ENCODE measurements at regions not wholly inside any gene's neighbourhood (a gene's known extent, or its start where the extent isn't known, plus 50 kb on each side); places are given as distances from the start of the nearest gene placed in this dataset.

- no peak for DNase-seq (ENCODE audit: low read depth)
Measured at GRCh38 chr21:43348170-43348766, 78.7 kb downstream of the SIK1 start.

DNA sequence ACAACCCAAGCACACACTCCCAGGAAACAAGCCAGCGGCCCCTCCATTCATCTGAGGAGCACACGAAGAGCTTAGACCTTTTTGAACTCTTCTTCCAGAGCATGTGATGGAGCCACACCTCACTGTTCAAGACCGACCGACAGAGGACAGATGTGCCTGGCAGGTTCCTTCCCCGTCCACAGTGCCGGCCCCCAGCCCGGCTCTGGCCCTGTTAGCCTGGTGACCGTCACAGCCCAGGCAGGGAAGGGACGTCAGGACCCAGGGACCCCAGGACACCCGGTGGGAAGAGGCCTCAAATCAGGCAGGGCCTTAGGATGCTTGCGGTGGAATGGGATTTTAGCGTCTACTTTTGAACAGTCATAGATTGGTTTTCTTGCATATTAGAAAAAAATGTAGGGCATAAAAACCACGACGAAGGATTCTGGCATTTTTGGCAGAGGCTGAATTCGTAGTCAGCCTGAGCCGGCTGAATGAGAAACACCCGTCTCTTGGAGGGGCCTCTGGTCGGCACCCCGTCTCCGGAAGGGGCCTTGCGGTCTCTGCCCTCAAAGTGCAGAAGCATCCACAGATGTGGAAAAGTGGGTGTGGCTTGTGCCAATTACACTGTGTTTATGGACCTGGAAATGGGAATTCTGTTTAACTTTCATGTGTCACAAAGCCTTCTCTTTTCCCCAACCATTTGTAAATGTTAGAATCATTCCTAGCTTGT is 79.3 kb downstream of the SIK1 start:
- DNase-seq (ENCODE audit: low read depth), result no peak

DNA sequence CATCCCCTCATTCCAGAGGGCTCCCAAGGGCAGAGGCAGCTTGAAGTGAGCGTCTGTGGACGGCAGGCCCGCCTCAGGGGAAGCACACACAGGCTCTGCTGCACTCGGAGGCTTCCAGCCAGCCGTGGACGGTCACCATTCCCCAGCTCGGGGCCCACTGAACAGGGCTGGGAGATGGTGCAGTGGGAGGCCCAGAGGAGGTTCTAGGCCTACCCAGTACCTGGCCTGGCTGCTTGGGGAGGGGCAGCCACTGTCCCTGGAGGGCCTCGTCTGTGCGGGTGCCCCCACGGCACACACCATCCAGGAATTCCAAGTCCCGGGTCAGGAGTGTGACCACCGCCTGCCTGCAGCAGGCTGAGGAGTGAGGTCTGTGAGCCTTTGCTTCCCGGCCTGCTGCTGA is 80.4 kb downstream of the SIK1 start:
- DNase-seq (ENCODE audit: low read depth), result no peak

GRCh38 chr21:43345746-43346409 is 81.1 kb downstream of the SIK1 start:
- DNase-seq (ENCODE audit: low read depth), result peak; percentile 89

- DNase-seq (ENCODE audit: low read depth), result no peak
Measured at GRCh38 chr21:43345046-43345745, 81.7 kb downstream of the SIK1 start.

DNA sequence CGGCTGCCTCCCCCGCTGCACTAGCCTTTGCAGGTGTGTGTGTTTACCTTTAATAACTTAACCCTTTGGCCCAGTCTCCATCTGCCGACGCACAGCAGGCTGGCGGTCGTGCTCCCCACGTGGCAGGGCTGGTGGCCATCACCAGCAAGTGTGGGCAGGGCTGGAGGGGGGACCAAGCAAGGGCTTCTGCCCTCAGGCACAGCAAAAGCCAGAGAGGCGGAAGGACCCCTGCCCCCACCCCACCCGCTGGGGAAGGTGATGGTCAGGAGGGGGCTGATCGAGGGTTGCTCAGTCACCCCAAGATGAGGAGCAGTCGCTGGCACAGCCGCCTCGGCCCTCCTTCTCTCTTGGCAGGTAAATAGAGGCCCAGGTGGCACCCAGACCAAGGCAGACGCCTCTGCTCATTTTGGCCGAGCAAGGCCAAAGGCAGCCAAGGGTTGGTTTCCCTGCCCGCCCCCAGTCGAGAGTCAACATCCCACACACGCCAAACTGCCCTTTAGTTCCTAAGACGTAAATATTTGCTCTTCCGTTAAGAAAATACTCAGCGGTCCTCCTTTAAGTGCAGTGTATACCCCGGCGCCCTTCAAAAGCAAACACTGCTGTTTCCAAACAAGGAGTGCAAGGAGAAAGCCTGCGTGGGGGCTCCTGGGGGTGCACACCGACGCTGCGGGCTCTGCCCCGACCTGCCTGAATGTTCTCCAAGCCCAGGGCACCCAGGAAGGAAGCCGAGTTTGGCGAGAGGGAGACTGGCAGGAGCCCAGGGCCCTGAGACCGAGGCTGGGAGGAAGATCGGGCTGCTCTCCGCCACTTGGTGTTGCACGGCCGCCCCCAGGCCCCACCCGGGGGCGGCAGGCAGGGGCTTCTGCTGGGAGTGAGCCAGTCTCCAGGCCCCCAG is 82.7 kb downstream of the SIK1 start:
- DNase-seq (ENCODE audit: low read depth), result no peak

DNA sequence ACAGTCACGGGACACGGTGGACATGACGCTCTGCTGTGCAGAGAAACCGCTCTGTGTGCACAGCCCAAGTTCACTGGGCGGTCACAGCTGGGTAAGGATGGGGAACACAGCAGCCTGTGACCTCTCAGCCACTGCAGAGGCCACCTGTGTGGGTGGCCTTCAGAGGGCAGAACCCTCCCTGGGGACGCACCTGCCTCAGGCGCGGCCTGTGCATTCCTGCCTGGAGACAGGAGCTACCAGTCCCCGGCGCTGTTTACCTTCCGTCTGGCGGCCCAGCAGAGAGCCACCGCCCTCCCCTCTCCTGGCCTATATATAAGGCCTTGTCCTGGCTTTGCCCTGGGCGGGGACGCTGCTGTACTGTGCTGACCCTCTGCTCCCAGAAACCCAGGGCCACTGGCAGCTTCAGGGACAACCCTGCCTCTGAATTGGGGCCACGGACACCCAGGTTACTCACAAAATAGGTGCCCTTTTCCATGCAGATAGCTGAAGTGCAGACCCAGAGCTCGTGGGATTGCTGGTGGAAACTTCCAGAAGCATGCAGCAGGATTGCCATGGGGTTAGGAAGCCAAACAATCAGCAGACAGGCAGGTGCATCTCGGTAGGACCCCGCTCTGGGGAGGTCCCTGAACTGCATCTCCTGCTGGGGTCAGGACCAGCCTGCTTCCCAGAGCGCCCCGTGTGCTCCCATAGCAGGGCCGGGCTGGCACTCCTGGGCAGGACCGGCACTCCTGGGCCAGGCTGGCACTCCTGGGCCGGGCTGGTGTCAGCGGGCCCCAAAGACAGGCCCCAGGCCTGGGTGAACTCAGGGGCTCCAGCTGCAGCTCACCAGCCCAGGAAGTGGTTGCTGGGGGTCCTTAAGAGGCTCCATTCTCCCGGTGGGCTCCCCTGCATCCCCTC is 83.6 kb downstream of the SIK1 start:
- DNase-seq (ENCODE audit: low read depth), result no peak

DNA sequence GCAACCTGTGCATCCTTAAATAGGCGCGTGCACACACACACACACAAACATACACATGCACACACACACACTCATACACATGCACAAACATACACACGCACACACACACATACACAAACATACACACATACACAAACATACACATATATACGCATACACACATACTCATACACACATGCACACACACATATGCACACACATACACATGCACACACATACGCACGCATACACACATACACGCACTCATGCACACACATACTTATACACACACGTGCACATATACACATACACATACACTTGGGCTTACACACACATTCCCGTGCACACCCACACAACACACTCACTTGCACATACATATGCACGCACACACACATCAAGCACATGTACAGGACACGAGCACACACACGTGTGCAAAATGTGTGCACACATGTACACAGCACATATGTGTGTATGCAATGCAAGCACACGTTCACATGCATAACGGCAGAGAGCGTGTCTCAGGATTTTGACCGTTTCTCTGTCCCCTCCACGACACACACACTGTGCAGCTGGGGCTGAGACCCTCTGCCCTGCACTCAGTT is 84.5 kb downstream of the SIK1 start:
- DNase-seq (ENCODE audit: low read depth), result no peak

- peak; percentile 55 for DNase-seq (ENCODE audit: low read depth)
Measured at GRCh38 chr21:43341378-43342161, 85.4 kb downstream of the SIK1 start.

- peak; percentile 94 for DNase-seq (ENCODE audit: low read depth)
Measured at GRCh38 chr21:43340491-43341377, 86.2 kb downstream of the SIK1 start.

DNA sequence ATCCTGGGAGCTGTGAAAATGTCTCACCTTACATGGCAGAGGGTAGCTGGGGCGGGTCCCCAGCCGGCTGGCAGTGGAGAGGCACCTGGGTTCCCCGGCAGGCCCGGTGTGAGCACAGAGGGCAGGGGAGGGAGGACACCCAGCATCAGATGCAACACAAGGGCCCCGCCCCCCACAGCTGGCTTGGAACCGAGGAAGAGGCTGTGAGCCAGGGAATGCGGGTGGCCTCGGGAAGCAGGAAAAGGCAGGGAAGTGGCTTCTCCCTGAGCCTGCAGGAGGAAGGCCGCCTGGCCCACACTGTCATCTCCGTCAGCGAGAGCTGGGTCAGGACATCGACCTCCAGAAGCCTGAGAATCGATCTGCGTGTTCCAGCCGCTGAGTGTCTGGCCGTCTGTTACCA is 87.3 kb downstream of the SIK1 start:
- no peak for DNase-seq (ENCODE audit: low read depth)

DNA sequence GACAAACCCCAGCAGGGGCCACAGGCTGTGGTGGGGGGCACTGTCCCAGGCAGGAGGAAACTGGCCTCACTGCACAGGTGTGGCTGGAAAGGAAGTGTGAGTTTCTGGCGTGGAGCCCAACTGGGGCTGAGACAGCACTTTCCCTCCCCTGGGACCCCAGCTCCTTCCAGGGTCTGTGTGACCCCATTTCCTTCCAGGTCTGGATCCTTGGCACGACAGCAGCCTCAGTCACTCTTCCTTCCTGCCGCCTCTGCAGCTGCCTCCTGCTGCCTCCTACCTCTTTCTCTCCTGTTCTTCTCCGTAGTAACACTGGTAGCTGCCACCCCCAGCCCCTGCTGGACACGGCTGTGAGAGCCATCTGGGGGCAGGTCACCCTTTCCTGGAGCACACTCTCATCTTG is 88.0 kb downstream of the SIK1 start:
- DNase-seq (ENCODE audit: low read depth), result no peak

DNA sequence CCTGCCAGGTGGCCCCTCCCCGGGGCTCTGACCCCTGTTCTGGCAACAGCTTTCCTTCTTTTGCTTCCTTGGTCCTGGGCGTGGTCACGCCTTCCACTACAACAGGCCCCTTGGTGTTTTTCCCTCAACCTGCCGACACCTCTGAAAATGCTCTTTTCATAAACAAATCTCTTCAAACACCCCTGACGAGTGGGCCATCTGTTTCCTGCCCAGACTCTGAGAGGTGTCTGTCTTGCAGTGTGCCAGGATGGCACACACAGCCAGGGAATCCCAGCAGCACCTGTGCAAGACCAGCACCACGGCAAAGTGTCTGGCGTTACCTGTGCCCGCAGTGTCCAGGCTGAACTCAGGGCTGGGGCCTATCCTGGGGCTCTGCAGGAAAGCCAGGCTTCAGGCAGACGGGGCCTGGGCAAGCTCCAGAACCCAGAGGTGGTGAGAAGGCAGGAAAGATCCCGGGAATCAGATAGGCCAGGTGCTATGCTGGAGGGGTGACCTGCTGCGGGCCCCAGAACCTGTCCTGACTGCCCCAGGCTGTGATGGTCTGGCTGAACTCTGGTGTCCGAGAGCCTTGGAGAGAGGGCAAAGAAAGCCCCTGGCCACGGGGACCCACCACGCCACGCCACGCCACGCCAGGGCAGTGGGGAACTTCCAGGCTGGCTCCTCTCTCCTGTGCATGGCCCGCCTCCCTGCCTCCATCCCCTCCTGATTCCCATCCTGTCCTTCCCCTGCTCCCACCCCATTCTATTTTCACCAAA is 88.9 kb downstream of the SIK1 start:
- DNase-seq (ENCODE audit: low read depth), result no peak

DNA sequence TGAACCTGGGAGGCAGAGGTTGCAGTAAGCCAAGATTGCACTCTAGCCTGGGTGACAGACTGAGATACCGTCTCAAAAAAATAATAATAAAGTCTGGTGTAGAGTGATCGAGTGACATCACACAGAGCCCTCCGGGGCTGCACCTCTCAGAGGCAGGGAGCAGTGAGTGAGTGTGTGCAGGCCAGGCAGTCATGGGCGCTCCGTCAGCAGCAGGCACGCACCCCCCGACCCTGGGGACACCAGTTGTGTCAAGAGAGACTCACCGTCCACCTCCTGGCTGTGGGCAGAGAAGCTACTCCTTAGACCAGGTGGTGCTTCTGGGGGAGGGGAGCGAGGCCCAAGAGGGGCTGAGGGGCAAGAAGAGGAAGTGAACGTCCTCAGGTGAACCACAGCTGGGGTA is 91.8 kb downstream of the SIK1 start:
- DNase-seq (ENCODE audit: low read depth), result no peak

DNA sequence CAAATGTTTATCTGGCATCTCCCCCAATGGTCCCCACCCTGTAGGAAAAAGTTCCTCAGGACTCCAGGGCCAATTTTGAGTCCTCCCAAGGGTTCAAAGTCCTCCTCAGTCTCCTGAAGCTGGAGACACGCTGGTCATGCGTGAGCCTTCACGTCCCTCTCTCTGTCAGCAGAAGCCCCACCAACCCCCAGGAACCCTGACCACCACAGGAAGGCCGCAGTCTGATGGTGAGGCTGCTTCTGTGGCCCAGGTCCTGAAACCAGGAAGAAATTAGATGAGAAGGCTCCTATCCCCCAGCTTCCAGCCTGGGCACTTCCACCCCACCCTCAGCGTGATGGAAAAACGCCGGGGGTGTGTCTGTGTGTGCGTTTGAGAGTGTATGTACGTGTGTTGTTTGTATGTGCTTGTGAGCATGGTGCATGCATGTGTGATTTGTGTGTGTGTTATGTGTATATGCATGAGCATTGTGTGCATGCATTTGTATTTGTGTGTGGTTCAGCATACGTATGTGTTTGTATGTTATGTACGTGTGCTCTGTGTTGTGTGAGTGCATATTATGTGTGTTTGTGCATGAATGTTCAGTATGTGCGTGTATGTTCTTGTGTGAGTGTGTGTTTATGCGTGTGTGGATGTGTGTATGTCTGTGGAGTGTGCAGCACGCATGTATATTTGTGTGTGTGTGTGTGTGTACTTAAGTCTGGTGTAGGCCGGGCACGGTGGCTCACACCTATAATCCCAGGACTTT is 92.5 kb downstream of the SIK1 start:
- no peak for DNase-seq (ENCODE audit: low read depth)

- peak; percentile 96 for DNase-seq (ENCODE audit: low read depth)
Measured at GRCh38 chr21:43333298-43334062, 93.5 kb downstream of the SIK1 start.

Measured in ELR (cell line).